KMS-11 (cell line): ENCODE measurements at regions not wholly inside any gene's neighbourhood (a gene's known extent, or its start where the extent isn't known, plus 50 kb on each side); places are given as distances from the start of the nearest gene placed in this dataset.

ENCODE experiments used
- H2AFZ ChIP-seq: fragments of 200-600 bp; sonication (generic); 2 replicates; pipeline ENCODE4 v1.6.1; 2016; ENCODE audit warnings: antibody characterized with exemption, mixed run types, low read depth
- H3K27ac ChIP-seq: fragments of 200-600 bp; sonication (generic); 2 replicates; pipeline ENCODE4 v1.6.1; 2016; ENCODE audit warnings: mild to moderate bottlenecking, mixed run types
- H3K27me3 ChIP-seq: fragments of 200-600 bp; sonication (generic); 2 replicates; pipeline ENCODE4 v1.6.1; 2017; ENCODE audit warnings: mild to moderate bottlenecking, low read depth, mixed run types, moderate library complexity; ENCODE audit not compliant: insufficient read depth
- H3K36me3 ChIP-seq: fragments of 200-600 bp; sonication (generic); 2 replicates; pipeline ENCODE4 v1.6.1; 2017; ENCODE audit warnings: mild to moderate bottlenecking, mixed run types; ENCODE audit not compliant: insufficient read depth
- H3K4me1 ChIP-seq: fragments of 200-600 bp; sonication (generic); 2 replicates; pipeline ENCODE4 v1.6.1; 2016; ENCODE audit warnings: mild to moderate bottlenecking, low read depth, mixed run types; ENCODE audit not compliant: poor library complexity, severe bottlenecking
- H3K4me2 ChIP-seq: fragments of 200-600 bp; sonication (generic); 2 replicates; pipeline ENCODE4 v1.7.0; 2016; ENCODE audit warnings: mild to moderate bottlenecking, mixed run types
- H3K4me3 ChIP-seq: fragments of 200-600 bp; sonication (generic); IDR thresholded peaks from 2 replicates; pipeline ENCODE4 v1.6.1; 2017; ENCODE audit warnings: low read depth, low read length, mixed read lengths; ENCODE audit not compliant: insufficient read depth
- H3K79me2 ChIP-seq: fragments of 200-600 bp; sonication (generic); 2 replicates; pipeline ENCODE4 v1.6.1; 2016; ENCODE audit warnings: low read depth, mixed run types; ENCODE audit not compliant: insufficient read depth
- H3K9ac ChIP-seq: fragments of 200-600 bp; sonication (generic); 2 replicates; pipeline ENCODE4 v1.6.1; 2016; ENCODE audit warnings: mild to moderate bottlenecking, mixed run types
- H4K20me1 ChIP-seq: fragments of 200-600 bp; sonication (generic); 2 replicates; pipeline ENCODE4 v1.6.1; 2016; ENCODE audit warnings: mild to moderate bottlenecking, mixed run types; ENCODE audit not compliant: insufficient read depth
- CTCF ChIP-seq: fragments of 200-600 bp; sonication (generic); conservative IDR thresholded peaks from 2 replicates; pipeline ENCODE4 v1.6.1; 2017; ENCODE audit warnings: low read depth, mild to moderate bottlenecking, antibody characterized with exemption, low read length, moderate library complexity, mixed read lengths

GRCh38 chr5:96283589-96283988 lies 149.5 kb downstream of the PCSK1 start:
- Histone ChIP-seq H3K4me1 (no peaks in the 10 kb centered on the region), H3K9ac (no peak overlapping the region), H2AFZ (no peak overlapping the region), H3K27me3 (no peaks in the 10 kb centered on the region), H3K4me2 (no peak overlapping the region), H3K4me3 (no peak overlapping the region), H3K36me3 (no peaks in the 10 kb centered on the region), H3K79me2 (no peaks in the 10 kb centered on the region), H4K20me1 (no peaks in the 10 kb centered on the region), H3K27ac (no peak overlapping the region)
- no peak for TF ChIP-seq CTCF

- H2AFZ ChIP-seq = no peak overlapping the region
- H3K9ac ChIP-seq = no peak overlapping the region
- no peak for TF ChIP-seq CTCF
- no peaks in the 10 kb centered on the region for H3K36me3 ChIP-seq
- no peaks in the 10 kb centered on the region for H3K4me1 ChIP-seq
- no peaks in the 10 kb centered on the region for H4K20me1 ChIP-seq
- H3K79me2 ChIP-seq = no peaks in the 10 kb centered on the region
- H3K27me3 ChIP-seq = no peaks in the 10 kb centered on the region
- H3K27ac ChIP-seq = no peak overlapping the region
- no peak overlapping the region for H3K4me2 ChIP-seq
- no peak overlapping the region for H3K4me3 ChIP-seq
These were observed 151.0 kb downstream of the PCSK1 start for GRCh38 chr5:96282020-96282419.

GRCh38 chr5:96280946-96281393 lies 152.1 kb downstream of the PCSK1 start:
- no peak overlapping the region for H3K4me3 ChIP-seq
- no peaks in the 10 kb centered on the region for H3K4me1 ChIP-seq
- no peak overlapping the region for H3K27ac ChIP-seq
- no peaks in the 10 kb centered on the region for H3K36me3 ChIP-seq
- H3K79me2 ChIP-seq = no peaks in the 10 kb centered on the region
- H3K4me2 ChIP-seq = no peak overlapping the region
- TF ChIP-seq CTCF = no peak
- no peaks in the 10 kb centered on the region for H4K20me1 ChIP-seq
- no peaks in the 10 kb centered on the region for H3K27me3 ChIP-seq
- no peak overlapping the region for H3K9ac ChIP-seq
- H2AFZ ChIP-seq = no peak overlapping the region

GRCh38 chr5:96279801-96280542 lies 153.1 kb downstream of the PCSK1 start:
- Histone ChIP-seq H3K4me3 (no peak overlapping the region), H3K79me2 (no peaks in the 10 kb centered on the region)

More at GRCh38 chr5:96279801-96280542, 153.1 kb downstream of the PCSK1 start:
- Histone ChIP-seq H4K20me1 (no peaks in the 10 kb centered on the region), H3K9ac (no peak overlapping the region), H3K4me1 (no peaks in the 10 kb centered on the region), H3K27ac (no peak overlapping the region), H3K4me2 (no peak overlapping the region), H3K36me3 (no peaks in the 10 kb centered on the region), H2AFZ (no peak overlapping the region), H3K27me3 (no peaks in the 10 kb centered on the region)
- TF ChIP-seq CTCF = no peak
